HG02623 (cell line): ENCODE measurements at regions not wholly inside any gene's neighbourhood (a gene's known extent, or its start where the extent isn't known, plus 50 kb on each side); places are given as distances from the start of the nearest gene placed in this dataset.

Experiments used
- ATAC-seq: cut with Tn5 transposase; IDR thresholded peaks from one replicate; pipeline ENCODE4 v1.9.1; 2021; ENCODE audit warnings: moderate library complexity; ENCODE audit not compliant: unreplicated experiment

DNA sequence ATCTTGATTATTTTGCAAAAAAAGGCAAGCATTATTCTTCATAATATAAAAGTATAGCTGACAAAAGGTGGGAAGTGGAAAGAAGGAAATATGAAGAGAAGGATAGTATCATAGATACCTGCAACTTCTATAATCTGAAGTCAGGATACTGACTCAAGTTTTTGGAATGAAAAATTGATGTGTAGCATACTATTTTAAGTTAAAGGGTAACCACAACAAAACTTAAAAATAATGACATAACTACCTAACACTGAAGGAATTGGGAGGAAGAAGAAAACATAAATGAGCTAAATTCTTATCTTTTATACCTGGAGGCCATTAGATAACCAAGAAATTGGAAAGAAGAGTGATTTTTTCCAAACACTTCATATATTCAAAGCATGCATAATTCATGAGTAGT lies 51.8 kb upstream of the TLE1 start:
- ATAC-seq, result no peak

- no peak for ATAC-seq
These were observed 58.7 kb upstream of the TLE1 start for GRCh38 chr9:81748091-81748490.

DNA sequence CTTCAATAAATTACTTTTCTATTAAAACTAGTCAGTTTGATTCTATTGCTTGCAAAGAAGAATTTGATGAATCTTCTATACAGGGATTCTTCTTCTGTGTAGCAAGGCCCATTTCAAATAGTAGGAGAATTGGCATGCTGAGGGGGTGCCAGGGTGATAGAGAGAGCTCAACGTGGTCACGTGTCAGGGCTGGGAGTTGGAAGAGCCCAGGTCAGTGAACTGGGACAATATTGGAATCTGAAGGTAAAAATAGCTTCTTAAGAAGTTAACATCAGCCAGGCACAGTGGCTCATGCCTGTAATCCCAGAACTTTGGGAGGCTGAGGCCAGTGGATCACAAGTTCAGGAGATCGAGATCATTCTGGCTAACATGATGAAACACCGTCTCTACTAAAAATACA lies 64.1 kb upstream of the TLE1 start:
- ATAC-seq, result no peak

DNA sequence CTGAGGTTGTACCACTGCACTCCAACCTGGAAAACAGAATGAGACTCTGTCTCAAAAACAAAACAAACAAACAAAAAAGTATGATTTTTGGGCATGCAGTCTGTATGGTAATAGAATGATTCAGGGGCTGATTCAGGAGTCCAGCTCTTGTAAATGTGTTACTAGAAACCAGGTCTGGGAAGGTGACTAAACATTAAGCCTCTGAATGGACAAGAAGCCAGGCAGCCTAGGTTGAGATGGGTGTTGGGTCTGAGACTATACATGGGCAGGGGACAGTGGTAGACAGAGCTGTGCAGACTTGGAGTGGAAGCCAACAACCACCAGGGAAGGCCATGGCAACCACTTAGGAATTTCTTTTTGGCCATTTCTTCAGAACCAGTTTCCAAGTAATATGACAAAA lies 64.9 kb upstream of the TLE1 start:
- no peak for ATAC-seq

GRCh38 chr9:81755721-81756120 lies 66.4 kb upstream of the TLE1 start:
- ATAC-seq, result no peak

DNA sequence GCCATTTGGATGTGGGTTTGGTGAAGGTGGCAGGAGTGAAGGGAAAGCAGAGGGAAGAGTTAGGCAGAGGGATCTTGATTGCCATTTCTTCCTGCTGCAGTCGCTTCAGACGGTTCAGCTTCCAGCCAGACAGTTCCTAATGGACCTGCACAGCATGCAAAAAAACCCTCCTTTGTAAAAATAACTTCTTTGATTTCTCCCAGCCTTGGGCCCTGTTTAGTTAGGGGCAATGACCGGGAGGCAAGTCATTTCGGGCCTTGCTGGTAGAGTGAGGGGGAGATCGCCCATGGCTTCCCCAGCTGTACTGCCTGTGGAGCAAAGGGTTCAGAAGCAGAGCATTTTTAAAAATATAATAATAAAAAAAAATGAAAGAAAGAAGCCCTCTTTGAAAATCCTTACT lies 67.2 kb upstream of the TLE1 start:
- no peak for ATAC-seq

DNA sequence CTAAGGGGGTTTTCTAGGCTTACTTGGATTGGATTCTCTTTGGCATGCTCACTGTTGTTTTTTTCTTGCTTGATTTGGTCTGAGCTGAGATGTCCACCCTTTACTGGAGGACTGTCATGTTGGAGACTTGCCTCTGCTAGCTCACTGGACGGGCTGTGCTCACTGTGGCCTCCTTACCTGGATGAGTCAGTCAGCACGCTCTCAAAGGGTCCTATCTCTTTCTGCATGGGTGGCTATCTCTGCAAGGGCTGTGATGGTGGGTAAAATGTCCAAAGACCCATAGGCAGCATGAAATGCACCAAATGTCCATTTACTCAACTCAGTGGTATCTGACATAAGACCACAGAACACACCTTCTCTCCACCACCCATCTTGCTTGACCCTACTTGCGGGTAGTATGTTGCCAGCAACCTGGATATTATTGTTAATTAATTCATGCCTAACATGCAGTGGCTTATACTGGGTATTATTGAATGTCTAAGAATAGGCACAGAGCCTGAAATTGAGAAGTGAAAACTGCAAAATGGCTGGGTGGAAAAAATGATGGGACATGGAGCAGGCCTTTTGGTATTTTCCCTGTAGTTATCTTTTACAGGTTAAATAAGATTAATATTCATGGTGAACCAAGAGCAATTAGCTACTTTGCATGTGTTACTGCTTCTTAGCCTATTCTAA lies 68.9 kb upstream of the TLE1 start:
- no peak for ATAC-seq

- no peak for ATAC-seq
These were observed 70.4 kb upstream of the TLE1 start for GRCh38 chr9:81759680-81760215.

DNA sequence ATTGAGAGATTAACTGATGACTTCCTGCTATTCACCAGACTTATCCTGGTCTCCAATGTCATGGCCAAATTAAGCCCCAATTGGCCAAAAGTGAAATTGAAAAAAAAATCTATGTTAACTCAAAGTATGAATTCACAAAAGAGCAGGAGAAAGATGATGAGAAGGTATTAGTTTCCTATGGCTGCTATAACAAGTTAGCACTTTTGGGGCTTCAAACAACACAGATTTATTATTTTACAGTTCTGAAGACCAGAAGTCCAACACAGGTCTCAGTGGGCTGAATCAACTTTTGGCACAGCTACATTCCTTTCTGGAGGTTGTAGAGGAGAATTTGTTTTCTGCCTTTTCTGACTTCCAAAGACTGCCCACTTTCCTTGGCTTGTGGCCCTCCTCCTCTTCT lies 78.6 kb upstream of the TLE1 start:
- no peak for ATAC-seq

DNA sequence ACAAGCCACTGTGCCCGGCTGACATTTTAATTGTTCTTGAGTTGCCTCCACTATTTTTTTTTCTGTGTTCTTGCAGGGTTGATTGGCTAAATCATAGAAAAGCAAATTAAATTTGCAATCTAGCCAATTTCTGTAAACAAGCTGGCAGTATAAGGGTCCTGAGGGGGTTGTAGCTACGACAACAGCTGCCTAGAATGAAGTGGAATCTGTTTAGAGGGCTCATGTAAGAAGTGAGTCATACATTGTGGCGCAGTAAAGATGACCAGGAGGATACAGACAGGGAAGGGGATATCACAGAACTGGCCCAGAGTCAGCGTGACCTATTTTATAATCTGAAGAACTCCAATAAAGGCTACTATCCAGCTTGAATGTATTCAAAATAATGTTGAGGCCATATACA lies 82.2 kb upstream of the TLE1 start:
- ATAC-seq, result no peak

- no peak for ATAC-seq
These were observed 82.8 kb upstream of the TLE1 start for GRCh38 chr9:81772144-81772543.

DNA sequence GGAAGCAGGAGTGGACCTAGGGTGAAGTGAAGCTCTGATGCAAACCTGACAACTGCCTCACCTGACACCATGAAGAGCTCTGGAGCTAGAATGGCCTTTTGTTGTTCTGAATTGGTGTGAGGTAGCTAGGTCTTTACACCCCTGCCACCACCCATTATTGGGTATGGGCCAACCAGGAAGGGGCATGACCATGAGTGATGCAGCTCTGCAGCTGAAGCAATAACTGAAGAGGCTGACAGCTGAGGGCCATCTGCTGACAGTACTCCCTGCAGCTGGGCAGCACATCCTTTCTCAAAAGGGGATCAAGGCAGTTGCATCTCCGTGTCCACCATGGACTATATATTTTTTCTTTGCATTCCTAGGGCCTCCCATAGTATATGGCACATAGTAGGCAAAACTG lies 87.0 kb upstream of the TLE1 start:
- ATAC-seq, result no peak

DNA sequence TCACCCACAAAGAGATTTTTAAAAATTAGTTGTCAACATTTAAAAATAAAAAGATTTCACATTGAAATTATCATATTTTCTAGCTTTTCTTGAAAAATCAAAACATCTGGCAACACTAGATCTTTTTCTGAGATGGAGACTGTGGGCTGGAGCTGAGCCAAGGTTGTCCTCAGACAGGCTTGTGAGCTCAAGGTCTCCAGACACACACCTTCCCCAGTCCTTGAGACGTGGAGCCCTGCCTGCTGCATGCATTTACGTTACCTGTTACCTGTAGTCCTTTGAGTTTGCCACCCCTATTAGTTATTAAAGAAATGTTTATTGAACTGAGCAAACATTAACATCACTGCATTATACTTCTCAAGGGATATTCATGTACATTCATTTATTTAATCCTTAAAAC lies 87.5 kb upstream of the TLE1 start:
- ATAC-seq, result no peak

GRCh38 chr9:81777482-81777881 lies 88.1 kb upstream of the TLE1 start:
- ATAC-seq, result no peak

GRCh38 chr9:81782313-81782995 lies 93.1 kb upstream of the TLE1 start:
- ATAC-seq, result no peak

DNA sequence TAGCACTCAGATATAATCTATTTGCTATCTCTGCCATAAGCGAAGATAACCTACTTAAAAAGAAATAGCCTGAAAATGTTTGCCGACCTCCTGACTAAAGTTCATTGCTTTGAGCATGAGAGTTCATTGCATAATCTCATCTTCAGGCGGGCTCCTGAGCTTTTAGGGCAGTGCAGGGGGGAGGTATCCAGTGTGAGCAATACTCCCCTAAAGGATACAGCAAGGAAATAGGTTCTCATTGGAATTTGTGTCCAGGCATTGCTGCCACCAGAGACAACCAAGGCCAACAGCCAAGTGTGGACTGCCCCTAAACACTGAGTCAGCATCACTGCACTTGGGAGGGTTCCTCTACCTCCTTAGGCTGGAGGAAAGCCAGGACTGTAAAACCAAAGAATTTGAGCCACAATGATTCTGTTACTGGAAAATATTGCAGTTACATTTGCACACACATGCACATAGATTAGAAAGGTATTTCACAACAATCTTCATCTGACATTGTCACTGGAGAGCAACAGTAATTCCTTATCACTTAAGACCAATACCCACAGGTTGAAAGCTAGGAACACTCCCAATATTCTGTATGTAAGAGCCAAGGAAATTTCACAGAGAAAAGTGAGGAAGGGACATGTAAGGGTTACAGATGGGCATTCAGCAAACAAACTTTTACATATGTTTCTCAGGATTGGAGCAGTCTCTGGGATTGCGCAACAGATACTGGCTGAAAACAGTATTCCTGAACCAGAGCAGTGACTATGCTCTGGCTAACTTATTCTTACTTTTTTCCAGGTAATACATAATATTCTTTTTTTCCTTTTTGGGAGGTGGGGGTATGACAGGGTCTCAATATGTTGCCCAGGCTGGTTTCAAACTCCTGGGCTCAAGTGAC lies 98.6 kb upstream of the TLE1 start:
- ATAC-seq, result no peak

DNA sequence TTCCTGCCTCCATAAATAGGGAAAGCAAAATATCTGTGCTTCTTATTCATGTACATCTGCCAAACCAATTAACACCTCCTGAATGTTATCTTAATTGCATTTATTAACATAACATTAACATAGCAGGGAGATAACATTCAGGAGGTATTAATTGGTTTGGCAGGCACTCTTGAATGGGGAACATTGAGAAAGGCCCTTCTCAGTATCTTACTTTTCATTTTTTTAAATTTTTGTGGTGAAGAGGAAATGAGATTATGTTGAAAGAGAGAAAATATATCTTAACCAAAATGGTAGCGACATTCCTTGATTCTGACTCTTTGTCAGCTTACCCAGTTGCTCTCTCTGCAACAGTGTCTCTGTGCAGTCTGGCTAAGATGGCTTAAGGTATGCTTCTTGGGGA lies 100.4 kb upstream of the TLE1 start:
- no peak for ATAC-seq

- ATAC-seq, result no peak
These were observed 100.8 kb upstream of the TLE1 start for GRCh38 chr9:81790166-81790565.

- no peak for ATAC-seq
These were observed 101.7 kb upstream of the TLE1 start for GRCh38 chr9:81791076-81791475.

GRCh38 chr9:81798606-81799005 lies 109.3 kb upstream of the TLE1 start:
- ATAC-seq, result no peak

DNA sequence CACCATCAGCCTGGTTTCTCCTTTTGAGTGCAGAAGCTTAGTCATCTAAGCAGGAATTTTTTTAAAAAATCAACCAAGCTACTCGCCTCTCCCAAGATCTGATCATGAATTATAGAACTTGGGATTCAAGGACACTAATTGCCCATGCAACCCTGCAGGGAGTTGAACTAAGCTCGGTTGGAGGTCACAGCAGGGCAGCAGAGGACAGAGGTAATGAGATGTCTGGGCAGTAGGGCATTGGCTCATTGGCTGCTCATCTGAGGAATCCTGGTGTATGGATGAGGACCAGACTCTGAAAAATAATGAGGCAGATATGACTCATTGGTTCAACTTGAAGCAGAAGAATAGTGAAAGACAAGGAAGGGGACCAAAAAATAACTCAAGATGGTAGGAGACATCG lies 111.8 kb upstream of the TLE1 start:
- no peak for ATAC-seq

- ATAC-seq, result no peak
These were observed 115.0 kb upstream of the TLE1 start for GRCh38 chr9:81804306-81804705.
